Endothelial cell of umbilical vein (primary cell): ENCODE measurements at regions not wholly inside any gene's neighbourhood (a gene's known extent, or its start where the extent isn't known, plus 50 kb on each side); places are given as distances from the start of the nearest gene placed in this dataset.

Experiments used
- BruUV-seq: library from RNA; stranded (reverse); fragments of 400-500 nt; replicated peaks from 2 replicates; lab custom pipeline; 2021; lab: Mats Ljungman, UMichigan
- CTCF ChIA-PET: fragments of 300-600, 350-600 bp; sonication (Branson Sonifier 250); formaldehyde crosslinking; loops from one replicate; lab custom pipeline; 2021; ENCODE audit warnings: antibody characterized with exemption, inconsistent platforms; lab: Charles Lee
- POLR2A ChIA-PET: fragments of 300-600, 350-600 bp; sonication (Branson Sonifier 250); formaldehyde crosslinking; loops from one replicate; lab custom pipeline; 2021; ENCODE audit warnings: antibody characterized with exemption, inconsistent platforms; lab: Charles Lee
- DNase-seq: peaks from one replicate; pipeline ENCODE4 v3.0.0-alpha.2; 2011; ENCODE audit warnings: low read depth, low spot score
- FAIRE-seq: peaks from 2 replicates; lab custom pipeline; 2011; peaks lifted over from hg19 to GRCh38; lab: Jason Lieb, UNC
- H2AFZ ChIP-seq: 2 replicates; pipeline ENCODE4 v1.6.0; 2012; ENCODE audit warnings: low read depth, low read length, control low read depth, inconsistent platforms
- H3K27ac ChIP-seq: 2 replicates; pipeline ENCODE4 v1.5.1; 2011; ENCODE audit warnings: low read depth, mild to moderate bottlenecking, control low read depth, low read length, moderate library complexity; ENCODE audit not compliant: insufficient read depth
- H3K27me3 ChIP-seq, 2 experiments: 2 replicates each; pipeline versions ENCODE4 v1.6.0 to v1.6.1; 2011; ENCODE audit warnings: low read length in 2 of 2, mixed read lengths in 1 of 2; ENCODE audit not compliant: control insufficient read depth in 2 of 2, insufficient read depth in 2 of 2
- H3K36me3 ChIP-seq, 2 experiments: 2 replicates in 1 of 2; 3 replicates in 1 of 2; pipeline ENCODE4 v1.5.1; 2011; ENCODE audit warnings: low read length in 2 of 2, mild to moderate bottlenecking in 1 of 2, moderate library complexity in 1 of 2; ENCODE audit not compliant: control insufficient read depth in 2 of 2, insufficient read depth in 2 of 2; ENCODE audit errors: extremely low read depth in 1 of 2
- H3K4me1 ChIP-seq: 3 replicates; pipeline ENCODE4 v1.5.1; 2011; ENCODE audit warnings: mild to moderate bottlenecking, low read length; ENCODE audit not compliant: control insufficient read depth, insufficient read depth; ENCODE audit errors: extremely low read depth
- H3K4me2 ChIP-seq: 2 replicates; pipeline ENCODE4 v1.6.1; 2011; ENCODE audit warnings: low read length, control low read depth, mixed read lengths; ENCODE audit not compliant: insufficient read depth
- H3K4me3 ChIP-seq, 3 experiments: fragments of 200-600 bp in 1 of 3; sonication (generic), shearing (Covaris generic) in 1 of 3; replicated peaks in 1 of 3; 2 replicates each; pipeline ENCODE4 v1.5.1; 2011 to 2016; ENCODE audit warnings: control low read depth in 3 of 3, low read length in 3 of 3, mild to moderate bottlenecking in 2 of 3, inconsistent platforms in 1 of 3, low read depth in 1 of 3, moderate library complexity in 1 of 3; ENCODE audit not compliant: insufficient read depth in 1 of 3
- H3K79me2 ChIP-seq: 2 replicates; pipeline ENCODE4 v1.6.0; 2012; ENCODE audit warnings: low read length, inconsistent platforms; ENCODE audit not compliant: control insufficient read depth, insufficient read depth
- H3K9ac ChIP-seq: replicated peaks from 2 replicates; pipeline ENCODE3; 2011; ENCODE audit warnings: low read length, control low read depth; ENCODE audit not compliant: insufficient read depth; ENCODE audit errors: extremely low read depth
- H3K9me1 ChIP-seq: replicated peaks from 3 replicates; pipeline ENCODE4 v1.6.0; 2011; ENCODE audit warnings: mild to moderate bottlenecking, low read length; ENCODE audit not compliant: control insufficient read depth, insufficient read depth; ENCODE audit errors: extremely low read depth
- H3K9me3 ChIP-seq: replicated peaks from 2 replicates; pipeline ENCODE4 v1.5.1; 2012; ENCODE audit warnings: low read length, inconsistent platforms; ENCODE audit not compliant: control insufficient read depth, insufficient read depth
- H4K20me1 ChIP-seq: replicated peaks from 2 replicates; pipeline ENCODE3; 2011; ENCODE audit warnings: mild to moderate bottlenecking, low read length; ENCODE audit not compliant: control insufficient read depth, insufficient read depth; ENCODE audit errors: extremely low read depth
- CTCF ChIP-seq, 2 donors: IDR thresholded peaks; 1 replicate in 1 of 2; 2 replicates in 1 of 2; pipeline ENCODE4 v1.5.1; 2011; ENCODE audit warnings: low read length in 2 of 2, mild to moderate bottlenecking in 2 of 2, moderate library complexity in 2 of 2, control low read depth in 1 of 2, inconsistent platforms in 1 of 2, low read depth in 1 of 2; ENCODE audit not compliant: insufficient read depth in 1 of 2; ENCODE audit errors: extremely low read depth in 1 of 2
- EZH2 ChIP-seq: IDR thresholded peaks from 2 replicates; pipeline ENCODE4 v1.6.1; 2012; ENCODE audit warnings: borderline replicate concordance, low read depth, mild to moderate bottlenecking, moderate library complexity, low read length, inconsistent platforms; ENCODE audit not compliant: severe bottlenecking
- FOS ChIP-seq: IDR thresholded peaks from 2 replicates; pipeline ENCODE4 v1.6.1; 2011; ENCODE audit warnings: mild to moderate bottlenecking, low read length, moderate library complexity, borderline replicate concordance; ENCODE audit not compliant: insufficient read depth
- GATA2 ChIP-seq: IDR thresholded peaks from 2 replicates; pipeline ENCODE4 v1.7.0; 2011; ENCODE audit warnings: low read depth, mild to moderate bottlenecking, moderate library complexity, mixed read lengths, low read length; ENCODE audit not compliant: insufficient read length, insufficient read depth
- JUN ChIP-seq: IDR thresholded peaks from 2 replicates; pipeline ENCODE4 v1.6.1; 2011; ENCODE audit warnings: borderline replicate concordance, low read depth; ENCODE audit not compliant: insufficient read length, insufficient read depth
- MAX ChIP-seq: IDR thresholded peaks from 2 replicates; pipeline ENCODE4 v1.6.1; 2011; ENCODE audit not compliant: insufficient read depth, insufficient read length
- MYC ChIP-seq: IDR thresholded peaks from one replicate; pipeline ENCODE4 v1.6.1; 2011; ENCODE audit warnings: mild to moderate bottlenecking, low read depth, low read length
- POLR2A ChIP-seq: IDR thresholded peaks from 2 replicates; pipeline ENCODE4 v1.6.1; 2012; ENCODE audit warnings: low read depth, mild to moderate bottlenecking, control low read depth, low read length
- POLR2AphosphoS5 ChIP-seq: IDR thresholded peaks from 2 replicates; pipeline ENCODE4 v1.6.1; 2012; ENCODE audit warnings: low read depth, mild to moderate bottlenecking, control low read depth, low read length, moderate library complexity; ENCODE audit not compliant: insufficient read depth
- dilution Hi-C: fragments of 300-500 bp; cut with MboI; formaldehyde crosslinking; loops from one replicate; pipeline ENCODE4 v1.15.0; 2019; ENCODE audit warnings: low sequenced_read_pairs; ENCODE audit not compliant: extremely low pct_ligation_motif_present
- intact Hi-C: fragments of 100-400 bp; cut with micrococcal nuclease; formaldehyde crosslinking; loops from one replicate; pipeline ENCODE4 v1.10.0; 2022

- intact Hi-C loops = no loop called here
- no peak for FAIRE-seq
- dilution Hi-C loops = no loop called here
- H4K20me1 ChIP-seq = no peaks in the 10 kb centered on the region
- no peaks in the 10 kb centered on the region for H3K36me3 ChIP-seq
- H3K4me2 ChIP-seq = no peak overlapping the region
- CTCF ChIA-PET = interaction anchor here (1.0 kb wide), 1 partner anchor 10 kb away, joined by 3 read pairs; no protein-coding TSS in a partner anchor
- no peak overlapping the region for H3K27ac ChIP-seq
- TF ChIP-seq MYC (no peak), POLR2A (no peak), POLR2AphosphoS5 (no peak), MAX (no peak), GATA2 (no peak), FOS (no peak), CTCF (IDR thresholded peaks at IDR 0.05; ENCODE audit: extremely low read depth in 1 of 2, insufficient read depth in 1 of 2, low read depth in 1 of 2, low read length in 2 of 2) (no peak), JUN (no peak), EZH2 (no peak)
- no peaks in the 10 kb centered on the region for H3K9me3 ChIP-seq
- H3K27me3 ChIP-seq = no peaks in the 10 kb centered on the region
- no peaks in the 10 kb centered on the region for H3K9me1 ChIP-seq
- H3K4me3 ChIP-seq = no peak overlapping the region
- POLR2A ChIA-PET = no interaction called here
- H3K9ac ChIP-seq = no peak overlapping the region
- H3K4me1 ChIP-seq = no peaks in the 10 kb centered on the region
- no peaks in the 10 kb centered on the region for H3K79me2 ChIP-seq
- no peak overlapping the region for H2AFZ ChIP-seq
- BruUV-seq = no TSS peak
- no peak for DNase-seq
These were observed 223.6 kb downstream of the TM9SF2 start for GRCh38 chr13:99724633-99725517.
